SH-SY5Y (cell line): ENCODE measurements at regions not wholly inside any gene's neighbourhood (a gene's known extent, or its start where the extent isn't known, plus 50 kb on each side); places are given as distances from the start of the nearest gene placed in this dataset.

Experiments
- GATA2 ChIP-seq: IDR thresholded peaks from 2 replicates; pipeline ENCODE4 v1.6.1; 2011; ENCODE audit warnings: mild to moderate bottlenecking, low read depth, low read length
- GATA3 ChIP-seq: IDR thresholded peaks from 2 replicates; pipeline ENCODE4 v1.6.1; 2011; ENCODE audit warnings: low read depth, mild to moderate bottlenecking, low read length, moderate library complexity

GRCh38 chr14:61140271-61140670, 140.9 kb downstream of the TMEM30B start:
- TF ChIP-seq GATA2 (no peak), GATA3 (no peak)
